GM19438 (cell line): ENCODE measurements at regions not wholly inside any gene's neighbourhood (a gene's known extent, or its start where the extent isn't known, plus 50 kb on each side); places are given as distances from the start of the nearest gene placed in this dataset.

ENCODE experiments used
- ATAC-seq: cut with Tn5 transposase; IDR thresholded peaks from one replicate; pipeline ENCODE4 v1.9.1; 2021; ENCODE audit warnings: low read depth; ENCODE audit not compliant: unreplicated experiment

DNA sequence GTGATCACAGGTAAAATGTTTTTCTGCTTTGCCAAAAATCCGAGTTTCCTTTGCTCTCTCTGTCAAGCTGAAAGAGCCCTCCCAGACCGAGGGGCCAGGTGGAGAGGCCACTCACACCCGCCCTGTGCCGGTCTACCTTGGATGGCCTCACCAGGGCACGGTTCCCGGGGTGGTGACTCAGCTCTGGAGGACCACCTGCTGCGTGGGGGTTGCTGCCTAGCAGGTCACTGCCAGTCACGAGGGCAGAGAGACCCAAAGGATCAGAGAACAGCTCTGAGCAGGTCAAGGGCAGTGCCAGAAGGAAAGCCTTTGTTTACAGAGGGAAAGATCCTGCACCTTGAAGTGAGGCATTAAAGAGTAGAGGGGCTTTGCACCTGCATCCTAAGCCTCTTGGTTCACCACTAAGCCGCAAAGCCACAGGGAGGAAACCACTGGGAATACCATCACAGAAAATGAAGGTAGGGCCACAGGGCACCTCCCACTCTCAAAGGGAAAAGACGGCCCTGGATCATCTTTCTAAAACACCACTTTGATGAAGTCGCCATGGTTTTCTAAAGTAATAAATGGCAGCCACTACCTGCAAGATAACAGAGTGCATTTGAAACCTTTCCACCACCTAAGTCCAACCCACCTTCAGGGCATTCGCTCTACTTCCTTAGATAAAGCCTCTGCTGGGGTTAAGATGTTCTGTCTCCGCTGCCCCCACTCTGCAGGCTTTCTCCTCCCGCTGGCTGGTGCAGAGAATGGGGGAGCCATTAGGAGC lies 160.3 kb upstream of the KLF14 start:
- ATAC-seq: no peak

DNA sequence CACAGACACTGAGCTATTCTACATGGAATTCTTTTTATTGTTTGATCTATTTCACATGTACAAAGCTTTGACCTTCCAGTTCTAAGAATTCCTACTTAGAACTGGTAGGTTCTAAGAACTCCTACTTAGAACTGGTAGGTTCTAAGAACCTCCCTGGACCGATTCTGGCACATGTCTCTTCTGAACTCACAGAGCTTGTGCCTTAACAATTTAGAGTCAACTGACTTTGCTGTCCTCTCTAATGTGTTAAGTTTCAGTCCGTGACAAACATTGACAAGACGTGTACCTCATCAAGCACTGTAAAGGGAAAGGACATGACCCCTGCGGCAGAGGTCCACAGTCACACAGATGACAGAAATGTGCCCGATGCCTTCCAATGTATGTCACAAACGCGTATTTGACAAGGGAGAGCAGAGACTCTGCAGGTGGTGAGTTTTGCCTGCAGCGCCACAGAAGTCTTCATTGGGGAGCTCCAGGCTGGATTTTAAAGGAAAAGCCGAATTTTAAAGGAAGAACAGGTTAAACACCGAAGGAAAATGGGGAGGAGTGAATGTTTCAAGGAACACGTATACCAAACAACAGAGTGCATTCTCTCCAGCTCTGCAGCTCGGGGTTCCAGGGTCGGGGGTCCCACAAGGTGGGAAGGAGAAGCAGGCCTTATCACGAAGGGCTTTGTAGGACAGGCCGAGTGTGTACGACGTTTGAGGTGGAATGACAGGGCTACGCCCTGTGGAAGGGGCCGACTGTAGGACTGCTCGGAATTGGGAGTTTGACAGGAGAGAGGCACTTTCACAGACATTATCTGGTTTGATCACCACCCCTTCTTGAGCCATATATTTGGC lies 161.1 kb upstream of the KLF14 start:
- ATAC-seq: no peak

DNA sequence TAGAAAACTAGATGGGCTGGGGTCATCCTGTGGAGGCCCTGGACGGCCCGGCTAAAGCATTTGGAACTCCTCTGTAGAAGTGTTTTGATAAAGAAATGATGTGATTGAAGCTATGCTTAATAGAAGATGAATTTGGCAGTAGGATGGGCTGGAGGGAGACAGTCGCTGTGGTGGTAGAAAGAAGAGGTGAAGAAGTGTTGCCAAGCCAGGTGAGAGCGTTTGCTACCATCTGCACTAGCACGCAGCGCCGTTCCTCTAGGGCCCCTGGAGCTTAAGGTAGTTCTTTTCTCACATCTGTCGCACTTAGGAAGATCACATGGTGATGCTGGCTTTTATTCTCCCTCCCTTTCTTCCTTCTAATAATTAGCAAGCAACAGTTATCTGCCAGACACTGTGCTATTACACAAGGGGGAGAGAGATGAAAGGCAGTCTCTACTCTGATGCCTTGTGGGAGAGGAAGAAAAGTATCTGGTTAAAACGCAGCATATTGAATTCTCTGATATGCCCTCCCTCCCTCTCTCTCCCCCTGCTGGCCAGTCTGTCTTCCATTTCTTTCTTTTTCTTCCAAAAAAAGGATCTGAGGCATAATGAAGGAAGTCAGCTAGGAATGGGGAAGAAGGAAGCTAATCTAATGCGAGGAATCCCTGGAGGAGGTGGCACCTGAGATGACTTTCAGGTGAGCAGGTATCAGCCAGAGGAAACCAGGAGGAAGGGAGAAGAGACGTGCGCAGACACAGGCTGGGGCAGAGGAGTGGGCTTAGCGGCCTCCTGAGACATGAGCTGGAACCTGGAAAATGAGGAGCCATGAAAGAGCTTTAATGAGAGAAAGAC lies 162.3 kb upstream of the KLF14 start:
- no peak for ATAC-seq

DNA sequence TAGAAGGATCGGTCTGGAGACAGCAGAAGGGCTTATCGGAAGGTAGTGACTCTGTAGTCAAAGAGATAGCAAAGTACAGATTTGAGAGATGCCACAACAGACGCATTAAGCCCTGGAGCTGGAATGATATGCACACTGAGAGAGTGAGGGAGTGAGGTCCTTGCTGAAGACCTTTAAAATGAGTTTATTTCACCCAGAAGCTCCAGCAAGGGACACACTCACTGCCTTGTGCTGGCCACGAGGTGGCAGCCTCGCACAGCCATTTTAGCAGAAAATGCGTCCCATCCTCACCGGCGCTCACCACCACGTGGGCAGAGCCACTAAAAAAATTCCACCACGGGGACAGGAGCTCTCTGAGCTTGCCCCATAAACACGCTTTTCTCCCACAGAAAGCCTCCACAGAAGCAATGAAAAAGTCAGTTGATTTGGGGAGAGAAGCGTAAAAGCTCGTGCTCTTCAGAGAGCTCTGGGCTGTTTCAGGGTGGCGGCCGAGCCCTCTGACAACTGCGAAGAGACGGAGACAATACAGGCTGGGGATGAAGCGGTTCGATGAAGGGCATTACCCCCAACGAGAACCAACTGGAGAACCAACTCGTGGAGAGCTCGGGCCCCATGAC lies 163.0 kb upstream of the KLF14 start:
- no peak for ATAC-seq

DNA sequence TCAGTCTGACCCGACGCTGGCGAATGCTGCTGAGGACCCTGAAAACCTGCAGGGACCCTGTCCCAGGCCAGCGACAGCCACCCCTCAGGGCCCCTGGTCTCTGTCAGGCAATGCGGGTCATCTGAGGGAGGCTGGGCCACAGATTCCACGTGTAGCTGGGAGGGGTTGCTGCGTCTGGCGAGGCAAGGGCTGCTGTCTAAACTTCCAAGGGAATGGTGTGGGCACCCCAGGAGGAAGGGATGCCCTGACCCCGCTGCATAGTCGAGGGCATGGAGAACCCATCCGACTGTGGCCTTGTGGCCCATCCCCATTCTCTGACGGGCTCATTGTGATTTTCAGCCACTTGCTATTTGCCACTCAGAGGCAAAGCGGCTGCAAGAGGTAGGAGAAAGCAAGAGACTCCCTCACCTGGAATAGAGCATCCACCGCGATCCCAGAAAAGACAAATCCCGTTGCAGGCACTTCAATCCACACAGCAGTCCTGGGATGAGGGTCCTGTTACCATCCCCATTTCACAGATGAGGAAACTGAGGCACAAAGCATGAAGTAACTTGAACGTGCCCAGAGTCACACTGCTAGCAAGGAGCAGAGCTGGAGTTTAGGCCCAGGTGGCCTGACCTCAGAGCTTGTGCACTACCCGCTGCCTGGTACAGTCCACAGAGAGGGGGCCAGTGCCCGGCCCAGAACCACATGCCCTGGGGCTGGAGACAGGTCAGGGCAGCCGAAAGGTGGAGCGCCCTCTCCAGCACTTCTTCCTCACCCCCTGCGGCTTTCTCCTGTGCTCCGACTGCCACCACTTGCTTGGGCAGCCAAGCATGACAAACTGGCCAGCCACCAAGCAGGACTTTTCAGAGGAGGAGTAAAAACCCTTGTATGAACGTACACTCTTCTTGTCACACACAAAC lies 163.8 kb upstream of the KLF14 start:
- no peak for ATAC-seq

DNA sequence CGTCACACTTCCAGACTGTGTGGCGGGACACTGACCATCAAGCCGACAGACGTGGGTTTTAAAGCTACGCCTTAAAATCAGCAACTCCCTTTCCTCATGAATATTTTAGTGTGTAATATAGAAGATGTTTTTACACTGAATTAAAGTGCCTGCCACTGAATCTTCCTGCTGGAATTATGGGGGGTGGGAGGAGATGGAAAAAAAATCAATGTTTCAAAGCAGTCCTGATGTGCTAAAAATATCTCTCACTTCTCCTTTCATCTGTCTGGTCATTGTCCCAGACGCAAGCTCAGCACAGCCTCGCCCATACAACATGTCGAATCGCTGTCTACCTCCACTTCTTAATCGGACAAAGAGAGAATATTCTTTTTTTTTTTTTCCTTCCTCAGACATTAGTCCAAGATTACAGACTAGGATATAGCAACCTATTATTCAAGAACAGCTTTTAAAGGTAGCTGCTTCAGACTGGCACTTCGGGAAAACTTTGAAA lies 165.1 kb upstream of the KLF14 start:
- no peak for ATAC-seq

DNA sequence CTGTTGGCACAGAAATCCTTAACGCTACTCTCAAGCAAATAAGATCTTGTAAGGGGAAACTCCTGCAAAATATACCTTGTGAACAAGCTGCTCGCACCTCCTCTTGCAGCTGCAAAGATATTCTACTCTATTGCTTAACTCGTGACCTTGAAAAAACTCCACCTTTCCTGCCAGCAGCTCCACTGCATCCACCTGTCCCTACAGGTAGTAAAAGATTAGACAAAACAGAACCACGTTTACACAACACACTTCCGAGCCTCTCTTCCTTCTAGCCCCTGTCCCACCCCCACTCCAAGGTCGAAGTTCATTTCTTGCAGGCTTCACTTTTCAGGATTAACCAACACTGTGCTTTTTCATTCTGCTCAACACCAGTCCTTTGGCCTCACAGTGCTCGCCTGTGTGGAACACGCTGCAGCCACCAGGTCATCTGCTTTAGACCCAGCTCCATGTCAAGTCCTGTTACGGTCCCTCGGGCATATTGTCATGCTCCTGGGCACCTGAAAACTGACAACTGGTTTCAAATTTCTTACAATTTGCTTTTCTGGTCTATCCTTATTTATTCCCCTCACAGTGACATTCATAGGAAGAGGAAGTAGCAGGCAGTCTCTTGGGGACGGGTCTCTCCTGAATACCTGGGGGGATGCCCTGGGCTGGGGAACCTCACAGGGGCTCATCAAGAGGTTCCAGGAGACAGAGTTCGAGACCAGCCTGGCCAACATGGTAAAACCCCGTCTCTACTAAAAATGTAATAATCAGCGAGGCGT lies 165.8 kb upstream of the KLF14 start:
- no peak for ATAC-seq

DNA sequence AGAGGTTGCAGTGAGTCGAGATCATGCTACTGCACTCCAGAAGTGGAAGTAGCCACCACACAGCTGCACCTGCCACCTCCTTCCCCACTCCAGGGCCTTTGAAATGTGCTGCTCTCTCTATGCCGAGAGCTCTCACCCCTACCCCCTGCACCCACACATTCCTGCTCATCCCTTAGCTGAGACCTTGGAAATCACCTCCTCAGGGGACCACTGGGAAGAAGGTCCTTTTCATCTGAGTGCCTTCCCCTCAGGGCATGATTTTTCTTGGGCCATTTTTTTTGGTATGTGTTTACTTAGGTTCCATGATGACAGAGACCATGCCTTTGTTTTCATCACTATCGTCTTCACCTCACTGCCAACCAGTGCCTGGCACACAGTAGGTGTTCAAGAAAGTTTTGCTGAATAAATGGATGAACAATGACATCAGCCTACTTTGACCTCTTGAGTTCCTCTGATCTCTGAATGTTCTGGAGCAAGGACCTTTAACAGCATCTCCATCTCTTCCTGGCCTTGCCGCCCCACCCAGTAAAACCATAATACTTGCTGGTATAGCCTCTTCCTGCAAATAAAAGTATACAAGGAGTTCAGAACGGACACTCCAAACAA lies 166.6 kb upstream of the KLF14 start:
- ATAC-seq: no peak

DNA sequence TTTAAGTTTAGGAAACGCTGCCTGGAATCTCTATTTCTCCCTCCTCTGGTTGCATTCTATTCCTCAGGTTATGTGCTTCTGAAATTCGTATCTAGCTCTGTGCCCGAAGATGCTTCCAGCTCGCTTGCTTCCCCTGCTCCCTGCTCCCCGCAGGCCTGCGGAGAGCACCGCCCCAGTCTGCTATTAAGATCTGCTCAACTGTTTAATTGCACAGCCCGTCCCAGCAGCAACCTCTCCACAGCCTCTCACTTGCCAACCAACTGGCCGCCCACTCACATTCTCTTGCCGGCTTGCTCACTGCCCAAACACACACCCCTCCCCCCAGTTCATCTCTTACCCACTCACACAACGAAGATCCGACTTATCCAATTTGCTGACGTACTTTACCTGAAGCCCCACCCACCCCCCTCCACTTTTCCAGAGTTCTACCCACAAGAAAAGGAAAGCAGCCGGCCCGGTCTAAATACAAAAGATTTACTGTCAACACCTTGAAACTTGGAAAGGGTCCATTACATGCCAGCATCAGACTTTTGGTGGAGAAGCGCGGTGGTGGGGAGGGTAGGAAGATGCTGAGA lies 167.3 kb upstream of the KLF14 start:
- ATAC-seq: no peak

DNA sequence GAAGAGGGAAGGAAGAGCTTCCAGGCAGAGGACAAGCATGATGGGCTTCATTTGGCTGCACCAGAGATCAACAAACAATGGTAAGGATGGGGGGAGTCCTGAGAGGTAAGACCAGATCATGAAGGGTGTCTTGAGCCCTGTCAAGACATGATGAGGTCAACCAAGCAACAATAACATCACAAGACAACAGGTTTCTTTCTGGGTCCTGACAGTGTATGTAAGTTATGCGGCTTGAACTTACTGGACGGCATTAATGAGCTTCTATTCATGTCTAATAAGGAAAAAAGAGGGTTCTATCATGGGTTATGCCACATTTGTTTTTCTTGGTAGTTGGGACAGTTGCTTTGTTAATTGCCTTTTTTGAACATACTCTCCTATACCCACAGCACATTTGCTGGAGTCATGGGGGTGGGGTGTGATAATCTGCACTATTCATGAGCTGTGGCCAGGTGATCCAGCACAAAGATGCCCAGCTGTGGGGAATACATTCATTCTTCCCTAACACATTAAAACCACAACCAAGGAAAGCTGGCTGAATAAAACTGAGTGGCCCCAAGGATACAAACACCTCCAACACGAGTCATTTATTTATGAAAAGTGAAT lies 168.8 kb upstream of the KLF14 start:
- ATAC-seq: no peak

DNA sequence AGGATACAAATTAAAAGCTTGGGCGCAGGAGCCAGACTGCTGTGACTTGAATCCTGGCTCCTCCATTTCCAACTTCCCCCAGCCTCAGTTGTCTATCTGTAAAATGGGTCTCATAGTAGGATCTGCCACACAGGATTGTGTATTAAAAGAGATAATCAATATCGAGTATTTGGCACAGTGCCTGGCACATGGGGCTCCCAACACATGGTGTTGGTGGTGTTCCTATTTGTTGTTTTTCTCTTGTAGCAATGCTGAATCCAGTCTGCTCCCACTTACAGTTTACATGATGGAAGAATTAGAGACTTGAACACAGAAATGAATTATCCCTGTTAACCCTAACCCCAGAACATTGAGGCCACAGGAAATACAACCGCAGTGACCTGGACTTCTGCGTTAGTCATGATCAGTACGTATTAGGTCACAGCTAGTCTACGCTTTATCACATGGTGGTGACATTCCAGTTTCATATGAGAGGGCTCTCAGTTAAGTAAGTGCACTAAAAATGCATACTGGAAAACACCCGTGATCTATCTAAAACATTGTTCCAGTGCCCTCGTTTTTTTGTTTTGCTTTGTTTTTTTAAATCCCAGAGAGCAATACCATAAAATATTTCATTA lies 169.5 kb upstream of the KLF14 start:
- no peak for ATAC-seq

DNA sequence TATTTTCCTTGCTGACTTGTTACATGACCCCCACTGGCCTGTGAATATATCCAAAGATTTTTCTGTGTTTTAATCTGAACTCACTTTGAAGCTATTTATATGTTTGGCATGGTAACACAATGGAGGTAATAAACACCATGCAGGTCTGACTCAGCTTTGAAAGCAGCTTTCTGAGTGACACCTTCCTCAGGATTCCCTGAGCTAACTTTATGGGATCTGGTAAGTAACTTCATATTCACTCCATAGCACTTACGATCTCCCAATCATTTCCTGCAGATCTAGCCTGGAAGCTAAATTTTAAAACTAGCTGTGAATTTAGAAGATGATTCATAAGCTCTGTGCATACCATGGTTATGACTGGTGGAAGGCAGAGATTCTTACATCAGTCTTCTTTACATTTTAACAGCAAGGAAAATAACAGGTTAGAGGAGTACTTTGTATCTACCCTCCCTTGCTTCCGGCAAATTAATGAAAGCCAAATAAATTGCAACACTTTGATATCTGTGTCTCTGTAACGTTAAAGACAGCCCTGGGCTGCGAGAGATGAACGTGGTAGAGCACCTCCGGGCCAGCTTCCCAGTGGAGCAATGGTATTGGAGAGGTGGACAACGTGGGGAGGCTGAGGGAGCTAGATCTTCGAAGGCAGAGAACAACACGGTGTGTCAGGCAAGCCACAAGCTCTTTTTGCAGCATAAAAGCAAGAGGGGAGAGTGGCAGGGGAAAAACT lies 170.2 kb upstream of the KLF14 start:
- no peak for ATAC-seq

DNA sequence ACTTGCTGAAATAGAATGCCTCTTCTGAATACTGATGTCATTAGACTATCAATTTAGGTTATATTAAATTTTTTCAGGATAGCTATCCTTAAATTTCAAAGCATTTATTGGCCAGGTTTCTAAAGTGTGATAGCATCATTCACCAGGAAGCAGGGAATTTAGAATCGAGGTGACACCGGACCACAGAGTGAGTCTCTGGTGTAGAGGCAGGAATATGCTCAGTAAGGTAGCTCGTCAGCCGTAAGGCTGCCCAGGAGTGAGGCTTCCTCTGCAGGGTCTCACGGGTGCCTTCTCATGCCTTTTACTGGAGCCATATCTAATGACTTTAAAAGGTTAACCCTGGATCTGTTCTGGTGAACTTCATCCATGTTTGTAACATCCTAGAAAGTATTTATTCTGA lies 170.8 kb upstream of the KLF14 start:
- ATAC-seq: no peak

DNA sequence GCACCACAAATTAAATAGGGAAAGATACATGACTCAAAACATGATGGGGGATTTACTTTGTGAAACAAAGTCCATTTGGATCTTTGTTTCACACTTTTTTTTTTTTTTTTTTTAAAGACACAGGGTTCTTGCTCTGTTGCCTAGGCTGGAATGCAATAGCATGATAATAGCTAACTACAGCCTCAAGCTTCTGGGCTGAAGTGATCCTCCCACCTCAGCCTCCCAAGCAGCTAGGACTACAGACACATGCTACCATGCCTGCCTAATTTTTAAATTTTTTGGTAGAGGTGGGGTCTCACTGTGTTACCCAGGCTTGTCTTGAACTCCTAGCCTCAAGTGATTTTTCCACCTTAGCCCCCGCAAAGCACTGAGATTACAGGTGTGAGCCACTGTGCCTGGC lies 172.6 kb upstream of the KLF14 start:
- ATAC-seq: no peak

DNA sequence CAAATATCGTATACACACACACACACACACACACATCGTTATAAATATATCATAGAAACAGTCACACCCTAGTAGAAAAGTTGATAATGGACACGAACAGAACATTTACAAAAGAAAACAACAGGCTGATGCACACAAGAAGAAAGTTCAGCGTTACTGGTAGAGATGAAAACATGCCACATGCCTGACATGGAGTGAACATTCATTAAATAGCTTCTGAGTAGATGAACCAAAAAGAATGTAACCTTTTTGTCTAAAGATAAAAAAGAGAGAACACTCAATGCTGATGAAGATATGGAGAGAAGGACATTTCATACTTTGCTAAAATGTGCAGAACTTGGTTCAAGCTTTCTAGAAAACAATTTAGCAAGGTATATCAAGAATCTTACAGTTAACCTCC lies 173.4 kb upstream of the KLF14 start:
- no peak for ATAC-seq

DNA sequence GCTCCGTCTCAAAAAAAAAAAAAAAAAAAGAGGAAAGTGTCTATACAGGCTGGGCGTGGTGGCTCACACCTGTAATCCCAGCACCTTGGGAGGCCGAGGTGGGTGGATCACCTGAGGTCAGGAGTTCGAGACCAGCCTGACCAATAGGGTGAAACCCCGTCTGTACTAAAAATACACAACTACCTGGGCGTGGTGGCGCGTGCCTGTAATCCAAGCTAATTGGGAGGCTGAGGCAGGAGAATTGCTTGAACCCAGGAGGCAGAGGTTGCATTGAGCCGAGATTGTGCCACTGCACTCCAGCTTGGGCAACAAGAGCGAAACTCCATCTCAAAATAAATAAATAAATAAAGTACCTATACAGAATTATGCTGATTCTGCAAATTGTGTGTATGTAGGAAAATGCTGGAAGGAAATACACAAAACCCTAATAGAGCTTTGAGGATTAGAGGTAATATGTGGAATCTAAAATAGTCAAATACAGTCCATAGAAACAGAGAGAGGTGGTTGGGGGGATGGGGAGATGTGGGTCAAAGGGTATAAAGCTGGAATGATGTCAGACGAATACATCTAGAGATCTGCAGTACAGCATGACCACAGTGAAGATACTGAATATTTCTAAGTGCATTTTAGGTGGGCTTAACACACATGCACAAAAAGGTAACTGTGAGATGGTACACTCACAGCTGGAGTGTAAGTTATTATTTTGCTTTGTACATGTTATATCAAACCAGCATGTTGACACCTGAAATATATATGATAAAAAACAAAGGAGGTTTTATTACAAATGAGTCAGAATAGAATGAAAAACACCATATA lies 174.5 kb upstream of the KLF14 start:
- ATAC-seq: no peak
